Mesenteric fat pad (tissue), 1 donor: ENCODE measurements at regions not wholly inside any gene's neighbourhood (a gene's known extent, or its start where the extent isn't known, plus 50 kb on each side); places are given as distances from the start of the nearest gene placed in this dataset.
"Not testable (repeated sequence)": the region's sequence is repeated elsewhere in the genome, so short reads cannot be mapped to it uniquely, and the experiment has no call there.

Source experiments
- DNase-seq: peaks from one replicate; pipeline ENCODE4 v3.0.0-alpha.2; 2020; ENCODE audit warnings: low spot score
- donor health status: DM: yes; HTN: yes; CAD: no.

- not testable (repeated sequence) for DNase-seq
These were observed 775.1 kb downstream of the EPHA7 start for GRCh38 chr6:92644104-92644791.

- DNase-seq: no peak
These were observed 783.7 kb downstream of the EPHA7 start for GRCh38 chr6:92635553-92636153.

GRCh38 chr6:92634561-92634960, 784.8 kb downstream of the EPHA7 start:
- no peak for DNase-seq

- DNase-seq: no peak
These were observed 795.9 kb downstream of the EPHA7 start for GRCh38 chr6:92623431-92623830.

- peak; percentile 35 for DNase-seq
These were observed 801.6 kb downstream of the EPHA7 start for GRCh38 chr6:92617721-92618120.

GRCh38 chr6:92608751-92609150, 810.6 kb downstream of the EPHA7 start:
- DNase-seq: no peak

GRCh38 chr6:92593201-92593600, 826.2 kb downstream of the EPHA7 start:
- DNase-seq: no peak

- no peak for DNase-seq
These were observed 829.4 kb downstream of the EPHA7 start for GRCh38 chr6:92589996-92590395.

- no peak for DNase-seq
These were observed 831.2 kb downstream of the EPHA7 start for GRCh38 chr6:92588148-92588547.

GRCh38 chr6:92587525-92587924, 831.8 kb downstream of the EPHA7 start:
- DNase-seq: no peak

- no peak for DNase-seq
These were observed 833.0 kb downstream of the EPHA7 start for GRCh38 chr6:92586236-92586977.

- no peak for DNase-seq
These were observed 837.1 kb downstream of the EPHA7 start for GRCh38 chr6:92582211-92582610.

- DNase-seq: no peak
These were observed 842.2 kb downstream of the EPHA7 start for GRCh38 chr6:92577077-92577719.

- DNase-seq: no peak
These were observed 850.8 kb downstream of the EPHA7 start for GRCh38 chr6:92568541-92568940.

GRCh38 chr6:92566632-92567031, 852.7 kb downstream of the EPHA7 start:
- DNase-seq: no peak

GRCh38 chr6:92564376-92564775, 855.0 kb downstream of the EPHA7 start:
- DNase-seq: no peak

- no peak for DNase-seq
These were observed 859.7 kb downstream of the EPHA7 start for GRCh38 chr6:92559611-92560010.

GRCh38 chr6:92559003-92559402, 860.4 kb downstream of the EPHA7 start:
- no peak for DNase-seq

- no peak for DNase-seq
These were observed 868.9 kb downstream of the EPHA7 start for GRCh38 chr6:92550501-92550900.

- DNase-seq: no peak
These were observed 873.5 kb downstream of the EPHA7 start for GRCh38 chr6:92545861-92546260.

- no peak for DNase-seq
These were observed 877.8 kb downstream of the EPHA7 start for GRCh38 chr6:92541448-92542060.

- no peak for DNase-seq
These were observed 880.4 kb downstream of the EPHA7 start for GRCh38 chr6:92538926-92539325.
